GM18868 (cell line): ENCODE measurements at regions not wholly inside any gene's neighbourhood (a gene's known extent, or its start where the extent isn't known, plus 50 kb on each side); places are given as distances from the start of the nearest gene placed in this dataset.

ENCODE experiments used
- ATAC-seq: cut with Tn5 transposase; IDR thresholded peaks from one replicate; pipeline ENCODE4 v1.9.1; 2021; ENCODE audit warnings: mild to moderate bottlenecking, moderate library complexity; ENCODE audit not compliant: unreplicated experiment

DNA sequence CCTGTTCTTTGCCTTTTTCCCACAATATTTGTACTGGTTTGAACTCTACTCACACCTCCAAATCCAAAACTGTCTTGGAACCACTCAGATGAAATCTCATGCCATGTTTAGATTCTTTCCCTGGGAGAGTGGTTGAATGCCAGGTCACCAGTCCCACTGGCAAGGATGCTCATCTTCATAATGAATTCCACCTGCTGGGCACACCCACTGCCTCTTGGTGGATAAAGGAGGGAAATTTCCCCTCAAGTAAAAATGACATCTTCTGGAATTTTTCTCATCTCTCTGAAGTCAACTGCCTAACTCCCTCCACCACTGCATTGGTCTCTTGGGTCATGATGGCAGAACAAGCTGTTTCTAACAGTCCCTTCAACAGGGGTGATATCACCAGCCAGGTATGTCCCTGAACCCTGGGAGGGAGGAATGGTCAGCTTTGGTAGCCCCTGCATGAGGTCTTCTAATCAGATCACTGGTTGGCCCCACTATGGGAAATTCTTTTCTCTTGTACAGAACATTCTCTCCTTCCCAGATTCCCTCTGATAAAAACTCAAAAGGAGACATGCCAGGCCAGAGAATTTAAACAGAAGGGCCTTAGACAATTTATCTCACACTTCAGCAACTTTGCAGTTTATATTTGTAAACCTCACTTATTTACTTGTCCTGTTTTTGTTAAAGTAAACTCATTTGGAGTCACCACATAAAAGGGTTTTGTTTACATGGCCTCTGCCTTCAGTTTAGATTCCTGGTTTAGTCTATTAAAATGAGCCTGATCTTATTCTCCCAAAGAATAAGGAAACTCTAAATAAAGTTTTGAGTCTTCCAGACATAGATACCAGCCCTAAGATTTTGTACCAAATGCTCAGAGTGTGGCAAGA is 143.4 kb downstream of the WNT5A start:
- no peak for ATAC-seq

GRCh38 chr3:55341502-55342031 is 145.5 kb downstream of the WNT5A start:
- no peak for ATAC-seq

DNA sequence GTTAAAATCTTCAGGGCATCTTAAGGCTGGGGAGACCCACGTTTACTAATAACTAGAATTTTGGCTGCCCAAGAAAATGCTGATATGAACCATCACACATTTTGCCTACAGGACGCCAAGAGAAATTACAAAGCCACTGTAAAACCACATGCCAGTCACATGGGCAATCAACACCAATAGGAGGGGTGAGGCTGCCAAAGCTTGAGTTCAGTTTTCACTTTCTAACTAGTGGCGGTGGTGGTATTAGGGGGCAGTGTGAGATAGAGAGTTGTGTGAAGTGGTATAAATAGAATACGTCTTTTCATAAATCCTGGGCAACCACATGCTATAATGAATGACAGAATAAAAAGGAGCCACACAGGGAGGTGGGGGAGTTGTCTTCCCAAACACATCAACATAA is 147.3 kb downstream of the WNT5A start:
- ATAC-seq = no peak

- no peak for ATAC-seq
These were observed 147.7 kb downstream of the WNT5A start for GRCh38 chr3:55339390-55339789.

DNA sequence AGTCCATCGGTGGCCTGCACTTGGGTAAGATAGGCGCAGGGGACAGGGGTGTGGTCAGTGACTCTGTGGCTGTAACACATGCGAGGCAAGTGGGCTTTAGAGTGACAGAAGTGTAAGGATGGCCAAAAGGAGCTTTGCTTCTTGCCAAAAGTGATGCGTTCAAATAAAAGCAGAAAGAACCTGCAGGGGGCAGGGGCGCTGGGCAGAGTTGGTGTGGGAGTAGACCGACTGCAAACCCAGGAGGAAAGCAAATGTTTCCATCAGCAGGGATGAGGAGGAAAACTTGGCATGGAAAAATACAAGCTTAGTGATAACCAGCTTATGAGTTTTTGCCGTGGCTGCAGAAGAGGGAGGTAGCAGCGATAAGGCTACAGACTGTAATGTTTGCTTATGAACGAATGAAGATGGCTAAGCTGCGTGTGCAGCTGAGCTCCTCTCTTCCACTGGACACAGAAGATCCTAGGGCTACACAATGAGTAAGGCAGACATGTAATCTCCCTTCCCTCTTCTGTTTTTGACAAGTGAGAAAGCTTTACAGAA is 149.4 kb downstream of the WNT5A start:
- no peak for ATAC-seq

DNA sequence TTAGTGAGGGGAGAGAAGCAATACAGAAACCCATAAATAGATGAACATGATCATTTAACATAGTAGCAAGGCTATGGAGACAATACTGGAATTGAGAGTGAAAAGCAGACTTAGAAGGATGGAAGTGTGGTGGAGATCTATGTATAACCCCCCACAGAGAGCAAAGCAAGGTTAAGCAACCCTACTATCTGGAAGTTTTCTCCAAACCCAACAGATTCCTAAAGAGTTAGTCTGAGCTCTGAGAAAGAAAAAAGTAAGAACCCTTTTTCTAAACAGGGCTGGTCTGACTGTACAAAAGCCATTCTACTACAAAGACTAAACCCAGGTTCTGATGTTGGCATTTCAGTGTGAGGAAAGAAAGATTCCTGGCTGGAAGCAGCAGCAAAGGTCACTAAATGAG is 153.2 kb downstream of the WNT5A start:
- no peak for ATAC-seq

GRCh38 chr3:55333046-55333445 is 154.1 kb downstream of the WNT5A start:
- no peak for ATAC-seq

DNA sequence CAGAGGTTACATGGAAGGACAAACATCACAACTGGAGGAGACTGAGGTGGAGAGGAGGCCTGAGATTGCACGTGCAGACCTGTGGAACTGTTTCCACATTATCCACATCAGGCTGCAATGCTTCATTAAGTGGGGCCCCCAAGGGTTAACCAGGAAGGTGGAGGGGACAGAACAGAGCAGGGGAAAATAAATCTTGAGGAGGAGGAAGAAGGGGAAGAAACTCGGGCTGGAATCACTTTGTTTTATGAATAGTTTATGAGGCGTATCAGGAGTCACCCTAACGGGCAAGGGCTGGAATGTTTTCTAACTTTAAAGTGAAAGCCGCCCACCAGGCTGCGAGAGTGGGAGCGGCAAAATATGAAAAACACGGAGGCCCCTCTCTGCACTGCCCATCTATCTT is 154.9 kb downstream of the WNT5A start:
- no peak for ATAC-seq

DNA sequence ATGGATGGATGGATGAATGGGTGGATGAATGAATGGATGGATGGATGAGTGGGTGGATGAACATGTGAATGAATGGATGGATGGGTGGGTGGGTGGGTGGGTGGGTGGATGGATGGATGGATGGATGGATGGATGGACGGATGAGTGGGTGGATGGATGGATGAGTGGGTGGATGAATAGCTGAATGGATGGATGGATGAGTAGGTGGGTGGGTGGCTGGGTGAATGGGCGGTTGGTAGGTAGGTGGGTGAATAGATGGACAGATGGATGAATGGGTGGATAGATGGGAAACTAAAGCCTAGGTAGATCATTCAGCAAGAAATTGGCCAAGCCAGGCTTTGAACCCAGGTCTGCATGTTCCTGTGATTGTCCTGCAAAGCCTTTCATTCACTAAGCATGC is 155.6 kb downstream of the WNT5A start:
- no peak for ATAC-seq

DNA sequence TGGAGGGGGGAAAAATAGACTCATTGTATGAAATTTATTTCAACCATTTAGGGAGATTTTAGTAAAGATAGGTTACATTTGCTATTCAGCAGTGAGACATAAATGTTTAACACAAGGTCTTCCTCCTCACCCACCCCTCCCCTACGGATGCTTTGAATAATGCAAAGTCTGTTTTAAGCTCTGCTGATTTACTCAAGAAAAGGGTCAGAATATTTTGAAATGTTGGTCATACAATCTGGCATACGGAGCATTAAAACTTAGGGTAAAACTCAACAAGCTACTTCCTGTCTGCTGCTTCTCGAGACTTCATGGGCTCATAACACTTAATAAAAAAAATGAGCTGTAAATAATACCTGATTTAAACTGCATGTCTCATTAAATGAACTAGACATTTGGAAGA is 156.3 kb downstream of the WNT5A start:
- no peak for ATAC-seq

DNA sequence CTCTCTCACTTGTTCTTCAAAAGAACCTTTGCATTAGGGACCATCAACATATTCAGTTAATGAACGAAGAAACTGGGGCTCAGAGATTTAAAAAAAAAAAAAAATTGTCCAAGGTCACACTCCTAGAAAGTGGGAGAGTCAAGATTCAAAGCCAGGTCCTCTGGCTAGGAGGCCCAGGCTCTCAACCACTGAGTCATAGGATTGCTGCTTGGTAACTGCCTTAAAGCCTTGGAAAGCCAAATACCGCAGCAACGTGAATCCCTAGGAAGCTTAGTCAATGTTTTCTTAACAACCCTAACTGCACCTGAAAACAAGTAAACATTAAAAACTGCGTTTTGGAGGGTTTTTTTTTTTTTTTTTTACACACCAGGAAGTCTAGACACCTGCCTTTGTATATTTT is 156.8 kb downstream of the WNT5A start:
- ATAC-seq = no peak

GRCh38 chr3:55329849-55330248 is 157.3 kb downstream of the WNT5A start:
- no peak for ATAC-seq

DNA sequence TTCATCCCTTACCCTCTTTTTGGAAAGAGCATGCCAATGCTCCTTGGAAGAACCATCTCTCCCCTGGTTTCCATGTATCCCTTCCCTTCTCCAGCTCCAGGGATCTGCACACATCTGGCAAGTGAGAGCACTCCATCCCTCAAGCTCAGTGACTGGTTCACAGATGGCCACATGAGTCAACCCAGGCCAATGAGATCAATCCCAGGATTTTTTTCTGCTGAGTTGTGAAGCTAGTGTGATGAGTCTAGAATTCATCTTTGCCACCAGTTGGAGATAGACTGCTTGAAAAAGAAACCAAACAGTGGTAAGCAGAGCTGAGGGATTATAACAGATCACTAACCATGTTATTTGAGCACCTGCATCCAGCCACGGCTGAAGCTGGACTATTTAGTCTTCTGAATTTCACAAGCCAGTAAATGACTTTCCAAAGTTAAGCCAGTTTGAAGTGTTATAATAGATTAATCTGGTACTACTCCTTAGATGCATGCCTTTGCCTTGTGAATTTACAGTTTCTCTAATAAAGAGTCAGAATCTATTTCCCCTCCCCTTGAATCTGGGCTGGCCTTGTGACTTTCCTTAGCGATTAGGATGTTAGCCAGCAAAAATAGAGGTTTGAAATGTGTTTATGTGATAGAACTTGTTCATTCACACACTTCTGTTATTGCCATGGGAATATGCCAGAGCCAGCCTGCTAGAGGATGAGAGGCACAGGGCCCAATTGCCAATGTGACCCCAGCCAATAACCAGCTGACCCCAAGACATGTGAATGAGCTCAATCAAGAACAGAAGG is 159.8 kb downstream of the WNT5A start:
- no peak for ATAC-seq

GRCh38 chr3:55322638-55323037 is 164.5 kb downstream of the WNT5A start:
- ATAC-seq = no peak

DNA sequence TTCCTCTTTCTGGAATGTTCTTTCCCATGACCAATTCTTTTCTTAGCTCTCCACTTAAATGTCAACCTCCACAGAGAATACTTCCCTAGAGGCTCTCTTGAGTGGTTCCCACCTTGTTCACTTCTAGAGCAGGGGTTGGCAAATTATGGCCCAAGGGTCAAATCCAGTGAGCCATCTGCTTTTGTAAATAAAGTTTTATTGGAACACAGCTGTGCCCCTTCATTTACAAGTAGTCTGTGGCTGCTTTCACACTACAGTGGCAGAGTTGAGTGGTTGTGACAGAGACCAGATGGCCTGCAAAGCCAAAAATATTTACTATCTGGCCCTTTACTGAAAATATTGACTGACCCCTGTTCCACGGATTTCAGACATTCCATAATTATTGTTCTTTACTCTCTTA is 166.2 kb downstream of the WNT5A start:
- no peak for ATAC-seq

DNA sequence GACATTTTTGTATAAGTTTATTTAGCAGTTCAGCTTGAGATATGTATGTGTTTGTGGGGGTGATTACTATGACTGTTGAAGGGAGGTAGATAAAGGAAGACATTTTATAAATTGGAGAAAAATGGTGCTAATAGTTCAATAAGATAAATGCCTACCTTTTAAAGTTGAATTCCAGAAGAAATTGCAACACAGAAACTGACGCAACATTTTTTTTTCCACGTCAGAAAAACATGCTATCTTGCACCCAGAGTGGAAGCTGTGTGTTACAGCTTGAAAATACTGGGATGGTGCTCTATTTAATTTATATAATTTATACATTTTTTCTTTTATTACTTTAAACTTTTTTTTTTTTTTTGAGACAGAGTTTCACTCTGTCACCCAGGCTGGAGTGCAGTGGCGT is 171.7 kb downstream of the WNT5A start:
- ATAC-seq = no peak

- no peak for ATAC-seq
These were observed 173.4 kb downstream of the WNT5A start for GRCh38 chr3:55313666-55314065.

DNA sequence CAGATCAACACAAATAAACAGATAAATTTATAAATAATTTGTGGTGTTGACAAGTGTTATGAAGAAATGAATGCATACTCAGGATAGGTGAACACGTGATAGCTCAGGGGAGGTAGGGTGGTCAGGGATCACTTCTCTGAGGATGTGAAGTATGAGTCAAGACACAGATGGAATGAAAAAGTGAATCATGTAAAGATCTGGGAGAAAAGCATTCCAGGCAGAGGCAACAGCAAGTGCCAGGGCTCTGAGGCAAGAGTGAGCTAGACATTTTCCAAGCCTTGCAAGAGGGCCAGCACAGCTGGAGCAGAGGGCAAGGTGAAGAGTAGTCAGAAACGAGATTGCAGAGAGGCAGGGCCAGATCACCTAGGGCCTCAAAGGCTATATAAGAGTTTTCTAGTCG is 177.8 kb downstream of the WNT5A start:
- no peak for ATAC-seq

- ATAC-seq = no peak
These were observed 179.5 kb downstream of the WNT5A start for GRCh38 chr3:55307622-55308021.

DNA sequence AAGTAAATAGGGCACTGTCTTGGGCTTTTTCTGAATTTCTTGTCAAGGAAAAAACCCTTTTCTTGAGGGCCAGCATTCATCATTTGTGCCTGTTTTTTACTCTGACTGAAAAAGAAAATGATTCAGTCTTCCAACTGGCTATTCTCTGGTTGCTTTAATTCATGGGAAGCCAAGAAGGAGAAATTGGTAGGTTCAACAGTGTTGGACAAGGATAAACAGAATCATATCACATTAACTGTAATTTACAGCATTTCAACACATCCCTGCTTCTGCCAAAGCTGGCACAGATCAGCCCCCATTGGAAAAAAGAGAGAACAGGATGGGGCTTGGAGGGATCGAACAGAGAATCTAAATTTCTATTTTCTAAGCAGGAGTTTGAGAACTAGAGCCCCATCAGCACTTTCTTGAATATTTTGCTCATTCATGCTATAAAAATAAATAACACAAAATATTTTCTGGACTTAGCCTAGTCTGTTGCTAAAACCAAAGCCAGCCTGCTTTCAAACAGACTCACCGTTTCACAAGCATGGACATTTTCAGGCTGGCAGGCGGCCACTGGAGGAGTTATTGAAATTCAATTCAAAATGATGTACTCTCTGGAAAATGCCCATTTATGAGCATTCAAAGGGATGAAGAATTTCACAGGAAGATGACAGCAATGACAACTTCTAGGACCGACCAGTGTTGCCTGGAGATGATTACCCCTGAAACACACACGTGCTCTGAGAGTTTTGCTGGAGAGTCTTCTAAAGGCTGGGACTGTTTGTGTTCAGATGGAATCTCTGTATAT is 181.2 kb downstream of the WNT5A start:
- ATAC-seq = no peak

DNA sequence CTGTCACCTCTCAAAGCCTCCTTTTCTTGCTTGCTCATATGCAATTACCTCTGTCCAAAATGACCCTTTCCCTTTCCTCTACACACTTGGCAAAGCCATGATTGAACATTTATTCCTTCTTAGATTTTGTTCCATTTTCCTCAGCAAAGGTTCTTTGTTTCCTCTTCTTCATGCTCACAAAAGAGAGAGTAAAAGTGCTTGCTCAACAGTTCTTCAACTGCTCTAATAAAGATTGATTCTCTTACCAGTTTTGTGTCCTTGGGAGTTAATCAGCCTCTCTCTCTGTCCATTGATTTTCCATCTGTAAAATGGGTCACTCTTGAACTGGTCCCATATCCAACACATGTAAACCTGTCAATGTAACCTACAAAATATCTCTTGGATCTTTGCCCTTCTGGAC is 186.4 kb downstream of the WNT5A start:
- no peak for ATAC-seq
